HCT116 (cell line): ENCODE measurements at regions not wholly inside any gene's neighbourhood (a gene's known extent, or its start where the extent isn't known, plus 50 kb on each side); places are given as distances from the start of the nearest gene placed in this dataset.

Experiments
- ATAC-seq: fragments of 200-7000 bp; cut with Tn5 transposase; 2 replicates; pipeline ENCODE4 v1.9.1; 2020; ENCODE audit warnings: mild to moderate bottlenecking, moderate library complexity
- BruUV-seq: library from RNA; stranded (reverse); fragments of 400-500 nt; replicated peaks from 2 replicates; lab custom pipeline; 2021; lab: Mats Ljungman, UMichigan
- CTCF ChIA-PET: fragments of 300-600 bp; sonication (Branson Sonifier 250); formaldehyde crosslinking; loops from one replicate; lab custom pipeline; 2021; ENCODE audit warnings: antibody characterized with exemption; lab: Charles Lee
- POLR2A ChIA-PET: fragments of 300-600, 350-600 bp; sonication (Branson Sonifier 250); formaldehyde crosslinking; loops from one replicate; lab custom pipeline; 2021; ENCODE audit warnings: antibody characterized with exemption; lab: Charles Lee
- RAD21 ChIA-PET, 2 experiments: fragments of 300-600 bp; sonication (Branson Sonifier 250); formaldehyde crosslinking; loops; one replicate each; lab custom pipeline; 2023; ENCODE audit warnings: low total read pairs in 2 of 2; ENCODE audit not compliant: uncharacterized antibody in 2 of 2, unreplicated experiment in 2 of 2, low non-redundant PET in 1 of 2; lab: Charles Lee
- DNase-seq: peaks from one replicate; pipeline ENCODE4 v3.0.0-alpha.2; 2010; ENCODE audit warnings: low read depth, low spot score
- H2AFZ ChIP-seq: fragments of 200-600 bp; shearing (Covaris generic), sonication (generic); 2 replicates; pipeline ENCODE4 v1.6.1; 2017; ENCODE audit warnings: low read depth, mixed run types, mixed read lengths, antibody characterized with exemption, low read length; ENCODE audit not compliant: poor library complexity, severe bottlenecking
- H3K27ac ChIP-seq: 2 replicates; pipeline ENCODE4 v1.5.1; 2012; ENCODE audit warnings: low read depth, low read length
- H3K27me3 ChIP-seq: fragments of 200-600 bp; sonication (generic); 2 replicates; pipeline ENCODE4 v1.6.1; 2016; ENCODE audit warnings: mixed run types, low read length, mixed read lengths; ENCODE audit not compliant: insufficient read depth
- H3K36me3 ChIP-seq, 2 experiments: fragments of 200-500 bp in 1 of 2; fragments of 200-600 bp in 1 of 2; sonication (Bioruptor generic) in 1 of 2; sonication (generic) in 1 of 2; 2 replicates each; pipeline versions ENCODE4 v1.5.1 to v1.6.1; 2014 to 2016; ENCODE audit warnings: low read length in 2 of 2, inconsistent platforms in 1 of 2, mixed read lengths in 1 of 2, mixed run types in 1 of 2; ENCODE audit not compliant: insufficient read depth in 2 of 2, control insufficient read depth in 1 of 2
- H3K4me1 ChIP-seq, 2 experiments: fragments of 200-600 bp in 1 of 2; sonication (generic) in 1 of 2; 2 replicates each; pipeline versions ENCODE4 v1.5.1 to v1.6.1; 2012 to 2017; ENCODE audit warnings: low read length in 2 of 2, inconsistent platforms in 1 of 2, mild to moderate bottlenecking in 1 of 2, mixed read lengths in 1 of 2, mixed run types in 1 of 2, moderate library complexity in 1 of 2; ENCODE audit not compliant: insufficient read depth in 2 of 2, control insufficient read depth in 1 of 2
- H3K4me2 ChIP-seq: fragments of 200-600 bp; sonication (generic); 2 replicates; pipeline ENCODE4 v1.6.1; 2017; ENCODE audit warnings: mixed run types, low read length, mixed read lengths
- H3K4me3 ChIP-seq, 2 experiments: fragments of 200-600 bp in 1 of 2; sonication (generic) in 1 of 2; replicated peaks in 1 of 2; 2 replicates each; pipeline ENCODE4 v1.5.1; 2011 to 2016; ENCODE audit warnings: low read length in 2 of 2, control low read depth in 1 of 2, low read depth in 1 of 2, mild to moderate bottlenecking in 1 of 2, mixed read lengths in 1 of 2, mixed run types in 1 of 2
- H3K79me2 ChIP-seq: fragments of 200-600 bp; sonication (generic); 2 replicates; pipeline ENCODE4 v1.6.1; 2017; ENCODE audit warnings: mild to moderate bottlenecking, mixed run types, low read length, moderate library complexity, mixed read lengths; ENCODE audit not compliant: insufficient read depth
- H3K9ac ChIP-seq: fragments of 200-600 bp; sonication (generic); 2 replicates; pipeline ENCODE4 v1.6.1; 2016; ENCODE audit warnings: low read length, mixed read lengths
- H3K9me2 ChIP-seq: fragments of 200-600 bp; sonication (generic), shearing (Covaris generic); 2 replicates; pipeline ENCODE4 v1.6.1; 2017; ENCODE audit warnings: mixed run types, mild to moderate bottlenecking, moderate library complexity; ENCODE audit not compliant: insufficient read depth
- H3K9me3 ChIP-seq, 2 experiments: fragments of 200-500 bp in 1 of 2; fragments of 200-600 bp in 1 of 2; sonication (Bioruptor generic) in 1 of 2; sonication (generic) in 1 of 2; 2 replicates each; pipeline ENCODE4 v1.6.1; 2014 to 2017; ENCODE audit warnings: low read length in 2 of 2, mixed read lengths in 2 of 2, inconsistent platforms in 1 of 2, low read depth in 1 of 2, mild to moderate bottlenecking in 1 of 2, mixed run types in 1 of 2, moderate library complexity in 1 of 2; ENCODE audit not compliant: control insufficient read depth in 1 of 2, insufficient read depth in 1 of 2
- H4K20me1 ChIP-seq: fragments of 200-600 bp; sonication (generic), shearing (Covaris generic); 2 replicates; pipeline ENCODE4 v1.6.1; 2017; ENCODE audit warnings: mixed run types, mild to moderate bottlenecking, moderate library complexity; ENCODE audit not compliant: insufficient read depth
- CBX3 ChIP-seq: IDR thresholded peaks from 2 replicates; pipeline ENCODE4 v1.6.1; 2012; ENCODE audit warnings: low read depth
- ELF1 ChIP-seq: IDR thresholded peaks from 2 replicates; pipeline ENCODE4 v1.6.1; 2012; ENCODE audit warnings: low read depth, borderline replicate concordance
- EZH2phosphoT487 ChIP-seq: fragments of 200-600 bp; IDR thresholded peaks from 2 replicates; pipeline ENCODE4 v1.6.1; 2018; ENCODE audit warnings: antibody characterized with exemption, borderline replicate concordance
- JUND ChIP-seq: IDR thresholded peaks from 2 replicates; pipeline ENCODE4 v1.6.1; 2012
- POLR2AphosphoS5 ChIP-seq: IDR thresholded peaks from 2 replicates; pipeline ENCODE4 v1.6.1; 2011; ENCODE audit warnings: mild to moderate bottlenecking, low read depth, low read length, moderate library complexity
- RAD21 ChIP-seq: IDR thresholded peaks from 2 replicates; pipeline ENCODE4 v1.6.1; 2012; ENCODE audit warnings: low read depth, mild to moderate bottlenecking
- REST ChIP-seq: IDR thresholded peaks from 2 replicates; pipeline ENCODE4 v1.6.1; 2012; ENCODE audit warnings: low read depth
- SIN3A ChIP-seq: IDR thresholded peaks from 2 replicates; pipeline ENCODE4 v1.6.1; 2012; ENCODE audit warnings: low read depth
- SP1 ChIP-seq: IDR thresholded peaks from 2 replicates; pipeline ENCODE4 v1.6.1; 2012; ENCODE audit warnings: low read depth
- YY1 ChIP-seq: IDR thresholded peaks from 2 replicates; pipeline ENCODE4 v1.6.1; 2011; ENCODE audit warnings: low read length, low read depth, moderate library complexity, mild to moderate bottlenecking; ENCODE audit not compliant: insufficient replicate concordance; ENCODE audit errors: extremely low read depth
- ZFX ChIP-seq: fragments of 450-650 bp; IDR thresholded peaks from 2 replicates; pipeline ENCODE4 v1.6.1; 2017
- ZNF274 ChIP-seq: fragments of 200-500 bp; sonication (Bioruptor generic); IDR thresholded peaks from 2 replicates; pipeline ENCODE4 v1.6.1; 2014; ENCODE audit warnings: mild to moderate bottlenecking, low read depth, low read length, inconsistent platforms
- intact Hi-C: fragments of 100-400 bp; cut with micrococcal nuclease; formaldehyde crosslinking; loops from 2 replicates; pipeline ENCODE4 v1.10.0; 2022
- TF ChIP-seq, protein P1 (sequence below): IDR thresholded peaks from 2 replicates; pipeline ENCODE4 v1.6.1; 2011; ENCODE audit warnings: mild to moderate bottlenecking, low read length, moderate library complexity; ENCODE audit not compliant: insufficient replicate concordance; ENCODE audit errors: extremely low read depth

DNA sequence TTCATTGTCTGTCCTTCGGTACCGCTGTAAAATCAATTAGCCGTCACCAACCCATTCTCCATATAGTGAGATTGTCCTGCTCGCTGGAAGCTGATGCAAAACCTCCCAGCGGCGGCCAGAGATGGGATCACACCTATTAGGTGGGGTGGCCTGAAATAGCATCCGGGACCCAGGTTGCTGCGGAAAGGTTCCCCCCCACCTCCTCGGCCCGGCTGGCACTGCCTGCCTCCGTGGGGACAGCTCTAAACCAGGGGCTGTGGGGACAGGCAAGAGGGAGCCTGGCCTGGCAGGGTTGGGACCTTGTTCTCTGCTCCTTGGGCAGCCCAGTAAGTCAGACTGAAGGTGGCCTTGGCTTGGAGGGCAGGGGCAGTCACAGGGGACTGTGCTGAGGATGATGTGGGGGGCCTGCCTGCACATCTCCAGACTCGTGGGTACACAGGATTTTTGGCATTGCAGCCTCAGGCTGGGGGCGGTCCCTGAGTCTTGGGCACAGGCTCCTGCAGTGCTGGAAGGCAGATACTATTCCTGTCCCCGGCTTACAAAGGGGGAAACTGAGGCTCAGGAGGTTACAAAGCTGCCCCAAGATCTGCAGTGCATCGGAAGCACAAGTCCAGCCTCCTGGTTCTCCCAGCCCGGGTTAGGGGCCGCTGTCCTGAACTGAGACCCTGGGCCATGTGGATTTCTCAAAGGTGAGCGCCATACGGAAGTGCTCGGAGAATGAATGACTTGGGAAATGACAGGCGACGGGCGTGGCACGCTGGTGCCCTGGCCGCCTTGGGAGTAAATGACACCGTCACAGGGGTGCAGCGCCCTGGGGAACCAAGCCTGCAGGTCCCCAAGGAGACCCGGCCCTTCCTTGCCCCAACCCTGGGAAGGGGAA lies 65.6 kb downstream of the UNCX start:
- no peak overlapping the region for H2AFZ ChIP-seq
- H3K36me3 ChIP-seq = no peaks in the 10 kb centered on the region
- no peaks in the 10 kb centered on the region for H3K79me2 ChIP-seq
- CTCF ChIA-PET = no interaction called here
- no peaks in the 10 kb centered on the region for H3K27me3 ChIP-seq
- no peak for DNase-seq
- H4K20me1 ChIP-seq = no peaks in the 10 kb centered on the region
- RAD21 ChIA-PET = no interaction called here
- POLR2A ChIA-PET = no interaction called here
- H3K9me2 ChIP-seq = no peaks in the 10 kb centered on the region
- BruUV-seq = no TSS peak
- ATAC-seq = no peak
- H3K27ac ChIP-seq = no peak overlapping the region
- H3K9me3 ChIP-seq = no peaks in the 10 kb centered on the region
- H3K9ac ChIP-seq = no peak overlapping the region
- no peak overlapping the region for H3K4me2 ChIP-seq
- H3K4me1 ChIP-seq = no peaks in the 10 kb centered on the region
- TF ChIP-seq SIN3A = no peak
- TF ChIP-seq, protein P1, sequence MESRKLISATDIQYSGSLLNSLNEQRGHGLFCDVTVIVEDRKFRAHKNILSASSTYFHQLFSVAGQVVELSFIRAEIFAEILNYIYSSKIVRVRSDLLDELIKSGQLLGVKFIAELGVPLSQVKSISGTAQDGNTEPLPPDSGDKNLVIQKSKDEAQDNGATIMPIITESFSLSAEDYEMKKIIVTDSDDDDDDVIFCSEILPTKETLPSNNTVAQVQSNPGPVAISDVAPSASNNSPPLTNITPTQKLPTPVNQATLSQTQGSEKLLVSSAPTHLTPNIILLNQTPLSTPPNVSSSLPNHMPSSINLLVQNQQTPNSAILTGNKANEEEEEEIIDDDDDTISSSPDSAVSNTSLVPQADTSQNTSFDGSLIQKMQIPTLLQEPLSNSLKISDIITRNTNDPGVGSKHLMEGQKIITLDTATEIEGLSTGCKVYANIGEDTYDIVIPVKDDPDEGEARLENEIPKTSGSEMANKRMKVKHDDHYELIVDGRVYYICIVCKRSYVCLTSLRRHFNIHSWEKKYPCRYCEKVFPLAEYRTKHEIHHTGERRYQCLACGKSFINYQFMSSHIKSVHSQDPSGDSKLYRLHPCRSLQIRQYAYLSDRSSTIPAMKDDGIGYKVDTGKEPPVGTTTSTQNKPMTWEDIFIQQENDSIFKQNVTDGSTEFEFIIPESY = no peak
- no peak for TF ChIP-seq YY1
- TF ChIP-seq EZH2phosphoT487 = no peak
- TF ChIP-seq REST = no peak
- TF ChIP-seq ZNF274 = no peak
- no peak for TF ChIP-seq SP1
- no peak for TF ChIP-seq ELF1
- TF ChIP-seq RAD21 = no peak
- no peak for TF ChIP-seq CBX3
- no peak for TF ChIP-seq ZFX
- TF ChIP-seq JUND = no peak
- TF ChIP-seq POLR2AphosphoS5 = no peak
- intact Hi-C loops = no loop called here
- no peak overlapping the region for H3K4me3 ChIP-seq
